K562 (cell line): ENCODE measurements at regions not wholly inside any gene's neighbourhood (a gene's known extent, or its start where the extent isn't known, plus 50 kb on each side); places are given as distances from the start of the nearest gene placed in this dataset.

Experiments used
- ATAC-seq: fragments of 200-7000 bp; cut with Tn5 transposase; 3 replicates; pipeline ENCODE4 v1.9.1; 2020; ENCODE audit warnings: moderate library complexity
- BruUV-seq: library from RNA; stranded (reverse); fragments of 400-500 nt; replicated peaks from 2 replicates; lab custom pipeline; 2021; lab: Mats Ljungman, UMichigan
- CTCF ChIA-PET: fragments of 300-600 bp; formaldehyde crosslinking; extraction: SDS; loops from one replicate; lab custom pipeline; 2021; ENCODE audit warnings: low intra/inter-chr PET ratio; lab: Yijun Ruan, JAX
- POLR2A ChIA-PET: fragments of 300-600, 350-650 bp; sonication (Branson Sonifier 250); formaldehyde crosslinking; extraction: SDS; loops from one replicate; lab custom pipeline; 2021; ENCODE audit warnings: antibody characterized with exemption, inconsistent platforms; lab: Yijun Ruan, JAX
- DNase-seq, 4 experiments: peaks; one replicate each; pipeline versions ENCODE4 v3.0.0 to v3.0.0-alpha.2; 2011 to 2018; ENCODE audit warnings: low spot score in 3 of 4, mixed read lengths in 3 of 4; ENCODE audit errors: extremely low read depth in 1 of 4
- FAIRE-seq: peaks from 2 replicates; lab custom pipeline; 2011; peaks lifted over from hg19 to GRCh38; lab: Jason Lieb, UNC
- H2AFZ ChIP-seq: 2 replicates; pipeline ENCODE4 v1.6.0; 2011; ENCODE audit warnings: low read depth, low read length, control low read depth, inconsistent platforms
- H3K27ac ChIP-seq: fragments of 200-600 bp; 3 replicates; pipeline ENCODE4 v1.8.0; 2011; ENCODE audit warnings: low read depth, mild to moderate bottlenecking, control low read depth, inconsistent platforms, low read length, moderate library complexity, mixed read lengths; ENCODE audit errors: extremely low read depth
- H3K27me3 ChIP-seq, 2 experiments: fragments of 300-600 bp in 1 of 2; 2 replicates in 1 of 2; 3 replicates in 1 of 2; pipeline versions ENCODE4 v1.6.0 to v1.8.0; 2011; ENCODE audit warnings: inconsistent platforms in 2 of 2, low read length in 2 of 2, mild to moderate bottlenecking in 1 of 2, mixed read lengths in 1 of 2, moderate library complexity in 1 of 2; ENCODE audit not compliant: control insufficient read depth in 2 of 2, insufficient read depth in 2 of 2
- H3K36me3 ChIP-seq: fragments of 300-600 bp; 3 replicates; pipeline ENCODE4 v1.8.0; 2011; ENCODE audit warnings: mild to moderate bottlenecking, low read length, inconsistent platforms; ENCODE audit not compliant: control insufficient read depth, insufficient read depth
- H3K4me1 ChIP-seq, 2 experiments: fragments of 200-600 bp in 1 of 2; replicated peaks in 1 of 2; 2 replicates in 1 of 2; 3 replicates in 1 of 2; pipeline versions ENCODE4 v1.5.1 to v1.8.0; 2011; ENCODE audit warnings: inconsistent platforms in 2 of 2, low read length in 2 of 2, mild to moderate bottlenecking in 1 of 2, mixed read lengths in 1 of 2, moderate library complexity in 1 of 2; ENCODE audit not compliant: control insufficient read depth in 2 of 2, insufficient read depth in 2 of 2
- H3K4me2 ChIP-seq: 2 replicates; pipeline ENCODE4 v1.6.1; 2011; ENCODE audit warnings: low read length, control low read depth, inconsistent platforms, mixed read lengths; ENCODE audit not compliant: insufficient read depth
- H3K4me3 ChIP-seq: fragments of 200-600 bp; sonication (generic), shearing (Covaris generic); 2 replicates; pipeline ENCODE4 v1.5.1; 2016; ENCODE audit warnings: control low read depth, inconsistent platforms
- H3K79me2 ChIP-seq: fragments of 200-600 bp; 3 replicates; pipeline ENCODE4 v1.8.0; 2011; ENCODE audit warnings: low read length, inconsistent platforms; ENCODE audit not compliant: control insufficient read depth, insufficient read depth
- H3K9ac ChIP-seq, 2 experiments: 2 replicates each; pipeline versions ENCODE4 v1.6.0 to v1.6.1; 2011; ENCODE audit warnings: low read depth in 2 of 2, low read length in 2 of 2, control low read depth in 1 of 2, inconsistent platforms in 1 of 2, mild to moderate bottlenecking in 1 of 2, mixed read lengths in 1 of 2; ENCODE audit not compliant: insufficient read depth in 1 of 2
- H3K9me1 ChIP-seq: one replicate; pipeline ENCODE4 v1.6.0; 2011; ENCODE audit warnings: inconsistent platforms, mild to moderate bottlenecking, low read length, moderate library complexity; ENCODE audit not compliant: control insufficient read depth, insufficient read depth
- H3K9me3 ChIP-seq: replicated peaks from 2 replicates; pipeline ENCODE4 v1.5.1; 2011; ENCODE audit warnings: low read depth, low read length, inconsistent platforms; ENCODE audit not compliant: control insufficient read depth, insufficient read depth
- H4K20me1 ChIP-seq: replicated peaks from 2 replicates; pipeline ENCODE4 v1.6.1; 2011; ENCODE audit warnings: low read length, inconsistent platforms, mixed read lengths; ENCODE audit not compliant: control insufficient read depth, insufficient read depth
- BMI1 ChIP-seq: fragments of 150-350 bp; IDR thresholded peaks from 2 replicates; pipeline ENCODE4 v1.6.1; 2014; ENCODE audit warnings: low read length
- CBFA2T3 ChIP-seq: fragments of 450-650 bp; IDR thresholded peaks from 2 replicates; pipeline ENCODE4 v1.6.1; 2017
- CBX1 ChIP-seq: sonication (generic); IDR thresholded peaks from 2 replicates; pipeline ENCODE4 v1.6.1; 2016; ENCODE audit warnings: antibody characterized with exemption, low read depth, mild to moderate bottlenecking
- CREB3L1 ChIP-seq: fragments of 450-650 bp; IDR thresholded peaks from 2 replicates; pipeline ENCODE4 v1.6.1; 2014; ENCODE audit warnings: low read depth, mild to moderate bottlenecking, moderate library complexity, borderline replicate concordance
- FOXM1 ChIP-seq, 2 experiments: fragments of 450-650 bp in 1 of 2; sonication (generic) in 1 of 2; formaldehyde crosslinking in 1 of 2; IDR thresholded peaks; 2 replicates each; pipeline versions ENCODE4 v1.6.1 to v1.9.0; 2017 to 2022; ENCODE audit warnings: low read depth in 2 of 2, mild to moderate bottlenecking in 2 of 2, missing genetic modification reagents in 1 of 2, moderate library complexity in 1 of 2
- HNRNPH1 ChIP-seq: fragments of 200-400 bp; formaldehyde crosslinking; optimal IDR thresholded peaks from 2 replicates; pipeline ENCODE3; 2017; ENCODE audit warnings: low read depth, mild to moderate bottlenecking, low read length, moderate library complexity
- NEUROD1 ChIP-seq: fragments of 150-350 bp; IDR thresholded peaks from 2 replicates; pipeline ENCODE4 v1.6.1; 2014; ENCODE audit warnings: borderline replicate concordance, low read length, low read depth; ENCODE audit not compliant: partially characterized antibody
- SMARCA4 ChIP-seq: fragments of 450-650 bp; IDR thresholded peaks from 2 replicates; pipeline ENCODE4 v1.6.1; 2016
- SMC3 ChIP-seq: conservative IDR thresholded peaks from 2 replicates; pipeline ENCODE4 v1.6.1; 2011; ENCODE audit warnings: low read depth, low read length, improper control_type of control experiment; ENCODE audit not compliant: insufficient read depth
- SP1 ChIP-seq: sonication (generic); formaldehyde crosslinking; IDR thresholded peaks from 2 replicates; pipeline ENCODE4 v1.8.1; 2022; ENCODE audit warnings: mild to moderate bottlenecking, missing genetic modification reagents
- XRCC5 ChIP-seq: fragments of 200-400 bp; formaldehyde crosslinking; IDR thresholded peaks from 2 replicates; pipeline ENCODE4 v1.6.1; 2017; ENCODE audit warnings: low read depth, mild to moderate bottlenecking, low read length
- ZFP91 ChIP-seq: sonication (generic); formaldehyde crosslinking; IDR thresholded peaks from 2 replicates; pipeline ENCODE4 v1.8.0; 2022; ENCODE audit warnings: mild to moderate bottlenecking, missing genetic modification reagents
- ZFX ChIP-seq: sonication (generic); formaldehyde crosslinking; IDR thresholded peaks from 2 replicates; pipeline ENCODE4 v1.8.0; 2022; ENCODE audit warnings: mild to moderate bottlenecking, missing genetic modification reagents, moderate library complexity
- ZNF23 ChIP-seq: fragments of 250-450 bp; sonication (Bioruptor Pico); IDR thresholded peaks from 2 replicates; pipeline ENCODE4 v1.4.0; 2020; ENCODE audit warnings: mild to moderate bottlenecking
- WGBS: fragments of 100-300 bp; shearing (Covaris generic); methylation state at CpG from one replicate; pipeline ENCODE4 v1.1.6; 2016; ENCODE audit warnings: low coverage, mixed read lengths; ENCODE audit not compliant: insufficient coverage; ENCODE audit errors: missing lambda C conversion rate; 5-methylcytosine and 5-hydroxymethylcytosine counted together
- in situ Hi-C: fragments of 300-500 bp; cut with MboI; formaldehyde crosslinking; loops from 4 replicates; pipeline ENCODE4 v1.15.0; 2018; ENCODE audit warnings: inconsistent platforms, mixed read lengths
- intact Hi-C: fragments of 100-400 bp; cut with micrococcal nuclease; formaldehyde crosslinking; loops from 2 replicates; pipeline ENCODE4 v1.14.2; 2022

- Histone ChIP-seq H2AFZ (no peak overlapping the region), H3K36me3 (no peaks in the 10 kb centered on the region), H3K4me2 (no peak overlapping the region), H4K20me1 (no peaks in the 10 kb centered on the region), H3K9me3 (no peaks in the 10 kb centered on the region), H3K4me1 (no peaks in the 10 kb centered on the region), H3K27ac (no peak overlapping the region), H3K9me1 (no peaks in the 10 kb centered on the region), H3K9ac (no peak overlapping the region), H3K27me3 (no peaks in the 10 kb centered on the region), H3K79me2 (no peaks in the 10 kb centered on the region), H3K4me3 (no peak overlapping the region)
- 0% methylated on average over 1 of the region's 1 CpG for WGBS
- no peak for ATAC-seq
- no peak for DNase-seq
- no peak for FAIRE-seq
- in situ Hi-C loops: no loop called here
- CTCF ChIA-PET: no interaction called here
- intact Hi-C loops: no loop called here
- POLR2A ChIA-PET: interaction anchor here (0.7 kb wide), 1 partner anchor 11 kb away, joined by 3 read pairs; no protein-coding TSS in a partner anchor
- TF ChIP-seq SMC3 (no peak), CBFA2T3 (no peak), CBX1 (no peak)
- BruUV-seq: no TSS peak
Observed at GRCh38 chr13:36493046-36493445, 60.8 kb downstream of the CCNA1 start.

GRCh38 chr13:36495431-36495830, 63.1 kb downstream of the CCNA1 start:
- no TSS peak for BruUV-seq
- WGBS: 0% methylated on average over 2 of the region's 4 CpGs
- no peaks in the 10 kb centered on the region for H3K27me3 ChIP-seq
- in situ Hi-C loops: no loop called here
- H3K4me2 ChIP-seq: no peak overlapping the region
- POLR2A ChIA-PET: no interaction called here
- H2AFZ ChIP-seq: no peak overlapping the region
- no peak overlapping the region for H3K9ac ChIP-seq
- no peak overlapping the region for H3K27ac ChIP-seq
- no peaks in the 10 kb centered on the region for H3K4me1 ChIP-seq
- H3K9me3 ChIP-seq: no peaks in the 10 kb centered on the region
- H3K36me3 ChIP-seq: no peaks in the 10 kb centered on the region
- no peaks in the 10 kb centered on the region for H3K79me2 ChIP-seq
- CTCF ChIA-PET: no interaction called here
- no peaks in the 10 kb centered on the region for H3K9me1 ChIP-seq
- no peak for ATAC-seq
- TF ChIP-seq FOXM1 (IDR thresholded peaks at IDR 0.05; ENCODE audit: low read depth): no peak
- no peak for TF ChIP-seq FOXM1 (CRISPR knock-in tag; IDR thresholded peaks at IDR 0.05; ENCODE audit: low read depth)
- no peak for TF ChIP-seq SP1
- no peak for TF ChIP-seq NEUROD1
- TF ChIP-seq XRCC5: no peak
- no peak for TF ChIP-seq CREB3L1
- no peak for TF ChIP-seq BMI1
- no peak for TF ChIP-seq ZFX (CRISPR knock-in tag)
- TF ChIP-seq ZFP91 (CRISPR knock-in tag): no peak
- no peak for TF ChIP-seq ZNF23 (CRISPR knock-in tag)
- no peak for TF ChIP-seq SMARCA4
- no peak for TF ChIP-seq HNRNPH1
- TF ChIP-seq, all 486 proteins: peak for 0
- Histone ChIP-seq H4K20me1 (no peaks in the 10 kb centered on the region), H3K4me3 (no peak overlapping the region)
- no peak for FAIRE-seq
- intact Hi-C loops: no loop called here
- no peak for DNase-seq
